Esophagus mucosa (tissue), 1 donor: ENCODE measurements at regions not wholly inside any gene's neighbourhood (a gene's known extent, or its start where the extent isn't known, plus 50 kb on each side); places are given as distances from the start of the nearest gene placed in this dataset.

Source experiments
- ATAC-seq: fragments of 200-7000 bp; cut with Tn5 transposase; one replicate; pipeline ENCODE4 v1.9.1; 2020
- donor health status: DM: yes; HTN: yes; CAD: no.

DNA sequence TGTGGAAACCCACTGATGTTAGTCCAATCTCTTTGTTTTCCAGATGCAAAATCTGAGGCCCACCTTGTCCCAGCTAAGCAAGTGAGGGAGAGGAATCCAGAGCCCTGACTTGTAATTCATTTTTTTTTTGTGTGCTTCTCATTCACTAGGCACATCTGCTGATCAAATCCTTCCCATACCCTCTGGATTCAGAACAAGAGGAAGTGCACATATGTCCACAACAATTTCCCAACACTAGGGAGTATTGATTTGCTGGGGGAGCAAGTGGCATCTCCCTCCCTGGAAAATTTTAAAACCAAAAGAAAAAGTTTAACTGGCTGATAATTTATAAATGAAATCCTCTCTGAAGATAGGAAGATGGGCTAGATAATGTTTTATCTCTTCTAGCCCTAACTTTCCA is 94.6 kb upstream of the RFC3 start:
- no peak for ATAC-seq

DNA sequence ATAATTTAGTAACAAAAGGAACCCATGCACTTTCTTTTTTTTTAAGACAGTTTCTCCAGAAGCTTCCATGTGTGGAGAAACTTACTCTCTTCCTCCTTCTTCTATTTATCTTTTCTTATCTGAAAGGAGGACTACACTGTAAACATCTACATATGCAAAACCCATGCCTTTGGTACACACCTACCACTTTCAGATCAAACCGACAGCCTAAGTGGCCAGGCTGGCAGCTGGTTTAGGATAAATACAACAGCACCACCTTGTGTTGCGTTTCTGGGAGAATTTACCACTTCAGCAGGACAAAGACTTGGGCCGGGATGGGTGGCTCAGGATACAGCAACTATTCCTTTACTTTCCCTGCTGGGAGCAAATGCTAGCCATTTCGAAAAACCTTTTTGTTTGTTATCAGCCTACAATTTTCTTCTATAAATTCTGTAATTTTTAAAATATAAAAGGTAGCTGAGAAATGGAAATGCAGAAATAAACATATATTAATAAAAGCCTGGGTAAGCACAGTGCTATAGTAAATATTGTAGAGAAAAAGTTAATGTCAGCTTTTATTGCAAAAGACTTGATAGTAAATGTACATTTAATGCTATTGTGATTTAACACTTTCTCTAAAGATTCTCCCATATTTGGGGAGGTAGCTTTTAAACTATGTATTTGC is 94.0 kb upstream of the RFC3 start:
- ATAC-seq: peak; percentile 89

DNA sequence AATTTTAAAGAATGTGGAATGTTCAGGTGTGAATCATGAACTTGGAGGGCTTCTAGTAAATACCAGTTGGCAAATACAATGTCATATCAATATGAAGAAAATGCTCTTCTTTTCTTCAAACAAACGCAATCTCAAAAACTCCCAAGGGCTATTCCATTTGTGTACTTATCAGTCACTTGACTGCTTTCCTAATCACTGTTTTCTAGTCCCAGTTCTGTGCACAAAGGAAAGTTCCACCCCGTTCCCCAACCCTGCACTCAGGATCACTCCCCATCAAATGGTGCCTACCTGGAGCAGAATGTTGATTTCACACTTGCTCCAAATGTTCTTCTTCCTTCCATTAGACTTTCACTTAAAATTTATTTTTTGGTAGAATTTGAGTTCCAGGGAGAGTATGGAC is 92.6 kb upstream of the RFC3 start:
- no peak for ATAC-seq

DNA sequence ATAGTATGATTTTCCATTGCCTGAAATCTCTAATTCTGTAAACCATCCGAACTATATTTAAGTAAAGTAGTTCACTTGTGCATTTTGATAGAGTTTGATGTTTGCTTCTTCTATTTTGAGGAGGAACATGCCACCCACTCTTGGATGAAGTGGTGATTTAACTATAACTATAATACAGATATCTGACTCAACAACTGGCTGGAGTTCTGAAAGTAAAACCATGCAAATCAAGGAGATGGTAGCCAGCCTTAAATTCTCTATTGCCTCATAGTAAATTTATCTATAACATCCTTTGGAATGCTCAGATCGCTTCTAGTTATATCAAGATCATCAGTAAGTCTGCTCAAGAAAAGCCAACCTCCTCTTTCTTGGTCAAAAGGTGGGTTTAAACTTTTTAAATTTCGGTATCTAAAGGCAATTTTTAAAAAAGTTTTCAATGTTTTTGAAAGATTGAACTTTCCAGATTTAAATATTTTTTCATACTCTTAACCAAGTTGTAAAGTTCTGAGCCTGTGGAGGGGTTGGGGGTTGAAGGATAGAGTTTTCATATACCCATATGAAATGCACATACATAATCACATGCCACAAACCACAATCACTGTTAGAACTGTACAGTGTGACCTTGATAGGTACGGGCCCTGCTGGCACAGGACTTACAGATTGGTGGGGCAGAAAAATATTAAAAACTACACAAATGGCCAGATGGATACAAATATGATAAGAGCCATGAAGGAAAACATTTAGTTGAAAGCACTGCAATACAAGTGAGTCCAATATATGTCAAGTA is 90.5 kb upstream of the RFC3 start:
- no peak for ATAC-seq

DNA sequence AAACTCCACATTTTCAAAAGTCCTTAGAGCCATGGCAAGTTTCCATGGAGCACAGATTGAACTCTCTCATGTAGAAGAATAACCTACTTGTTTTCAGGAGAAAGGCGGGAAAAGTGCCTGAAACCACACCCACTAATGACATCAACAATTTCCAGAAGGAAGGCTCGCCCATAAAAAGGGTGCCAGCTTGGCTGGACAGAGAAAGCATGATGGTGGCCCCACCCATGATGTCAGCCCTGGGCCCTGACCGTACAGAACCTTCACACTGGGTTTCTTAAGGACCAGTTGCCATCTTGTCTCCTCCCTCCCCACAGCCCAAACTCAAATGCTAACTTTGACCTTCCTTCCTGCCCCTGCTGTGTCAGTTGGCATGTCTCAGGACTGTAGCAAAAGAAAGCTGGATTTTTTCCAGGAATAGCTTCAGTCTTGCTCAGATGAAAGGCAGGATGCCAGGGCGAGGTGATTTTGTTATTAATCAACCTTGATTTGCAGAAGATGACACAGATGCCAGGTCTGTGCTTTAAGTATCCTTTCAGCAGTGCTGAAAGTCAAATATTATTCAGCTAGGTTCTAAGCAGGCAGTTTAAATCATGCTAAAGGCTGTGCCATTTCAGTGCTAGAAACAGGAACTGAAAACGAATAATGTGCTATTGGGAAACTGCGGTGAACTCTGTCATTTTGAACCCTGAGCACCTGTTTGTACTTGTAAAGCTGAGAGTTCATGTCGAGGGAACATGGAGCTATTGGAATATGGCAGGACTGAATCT is 89.5 kb upstream of the RFC3 start:
- ATAC-seq: peak; percentile 47

DNA sequence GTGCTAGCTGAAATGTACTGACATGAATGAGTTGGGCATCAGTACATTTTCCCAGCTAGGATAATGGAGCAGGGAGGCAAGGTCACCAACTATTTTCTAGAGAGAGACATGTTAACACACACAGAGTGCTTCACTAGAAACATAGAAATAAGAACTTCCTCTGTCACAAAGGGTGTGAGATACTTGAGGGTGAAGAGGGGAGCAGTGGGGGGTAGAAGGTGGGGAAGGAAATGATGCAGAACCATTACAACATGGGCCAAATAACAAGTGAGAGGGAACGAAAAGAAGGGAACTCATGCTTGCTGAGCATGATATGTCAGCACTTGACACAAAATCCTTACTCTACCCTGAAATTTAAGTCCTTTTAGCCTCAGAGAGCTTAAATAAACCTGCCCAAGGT is 87.8 kb upstream of the RFC3 start:
- no peak for ATAC-seq

DNA sequence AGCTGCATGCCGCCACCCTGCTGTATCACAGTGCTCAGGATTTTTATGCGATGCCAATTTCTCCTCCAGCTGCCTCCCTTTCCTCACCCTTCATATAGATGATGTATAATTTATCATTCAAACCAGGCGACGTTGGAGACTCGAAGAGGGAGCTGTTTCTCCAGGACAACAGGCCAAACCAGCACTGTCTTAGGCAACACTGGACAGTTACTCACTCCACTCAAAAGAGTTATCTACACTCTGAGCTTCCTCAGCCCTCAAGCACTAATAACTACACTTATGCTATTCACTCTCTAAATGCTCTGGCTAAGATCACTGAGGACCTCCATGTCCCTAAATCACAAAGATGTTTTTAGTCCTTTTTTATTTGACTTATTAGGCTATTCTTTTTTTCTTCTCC is 87.3 kb upstream of the RFC3 start:
- ATAC-seq: no peak

DNA sequence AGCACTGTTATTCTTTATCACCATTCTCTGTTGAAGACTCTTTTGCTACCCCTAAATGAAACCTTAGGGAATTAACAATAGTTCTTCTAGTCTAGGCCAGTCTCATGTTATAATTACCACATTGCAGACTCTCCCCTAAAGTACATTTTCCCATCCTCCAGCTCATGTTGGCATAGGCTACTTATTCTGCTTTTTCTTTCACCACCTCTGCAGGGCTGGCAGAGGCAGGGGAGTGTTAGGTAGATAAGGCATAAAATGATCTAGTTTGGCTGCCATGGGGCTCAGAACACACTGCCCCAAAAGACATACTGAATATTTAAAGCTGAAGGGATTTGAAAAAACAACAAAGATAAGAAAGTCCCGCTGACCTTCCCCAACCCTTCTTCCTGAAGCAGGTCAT is 82.7 kb upstream of the RFC3 start:
- ATAC-seq: no peak

DNA sequence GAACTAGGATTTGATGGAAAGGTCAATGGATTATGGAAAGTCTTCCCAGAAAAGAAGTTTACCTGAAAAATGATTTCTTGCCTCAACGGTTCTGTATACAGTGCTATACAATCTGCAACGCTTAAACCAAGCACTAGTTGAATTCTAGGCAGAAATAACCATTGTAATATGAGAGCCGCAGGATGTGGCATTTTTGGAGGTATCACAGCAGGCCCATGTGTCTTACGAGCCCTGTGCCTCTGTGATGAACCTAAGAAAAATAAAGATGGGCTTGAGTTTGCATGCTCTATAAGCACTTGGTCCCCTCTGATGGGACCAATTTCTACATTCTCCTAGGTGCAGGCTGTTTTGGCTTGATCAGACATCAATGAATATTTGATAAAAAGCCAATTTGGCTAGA is 78.7 kb upstream of the RFC3 start:
- ATAC-seq: no peak

DNA sequence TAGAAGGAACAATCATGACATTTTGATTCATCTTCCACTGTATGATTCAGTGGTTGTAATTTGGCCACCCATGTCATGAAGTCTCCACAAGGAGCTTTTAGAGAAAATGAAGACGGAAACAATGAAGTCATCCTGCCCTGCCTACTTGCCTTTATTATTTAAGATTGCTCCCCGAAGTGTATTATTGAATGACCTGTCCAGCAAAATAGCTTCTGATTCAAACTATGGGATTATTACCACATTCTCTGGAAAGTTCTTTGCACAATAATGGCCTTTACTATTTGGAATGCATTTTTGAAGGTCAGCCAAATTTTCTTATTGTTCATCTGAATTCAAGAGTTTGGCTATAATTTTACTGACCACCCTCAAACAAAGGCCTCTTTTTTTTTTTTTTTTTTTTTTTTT is 77.8 kb upstream of the RFC3 start:
- ATAC-seq: peak; percentile 29

DNA sequence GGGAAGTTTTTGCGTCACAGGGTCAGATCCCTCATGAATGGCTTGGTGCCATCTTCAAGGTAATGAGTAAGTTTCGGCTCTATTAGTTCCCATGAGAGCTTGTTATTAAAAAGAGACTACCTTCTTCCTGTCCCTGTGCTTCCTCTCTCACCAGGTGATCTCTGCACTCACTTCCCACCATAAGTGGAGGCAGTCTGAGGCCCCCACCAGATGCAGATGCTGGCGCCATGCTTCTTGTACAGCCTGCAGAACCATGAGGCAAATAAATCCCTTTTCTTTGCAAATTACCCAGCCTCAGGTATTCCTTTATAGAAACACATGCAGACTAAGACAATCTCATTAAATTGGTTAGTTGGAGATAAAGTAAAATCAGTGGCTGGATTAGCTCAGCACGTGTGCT is 75.6 kb upstream of the RFC3 start:
- ATAC-seq: no peak

DNA sequence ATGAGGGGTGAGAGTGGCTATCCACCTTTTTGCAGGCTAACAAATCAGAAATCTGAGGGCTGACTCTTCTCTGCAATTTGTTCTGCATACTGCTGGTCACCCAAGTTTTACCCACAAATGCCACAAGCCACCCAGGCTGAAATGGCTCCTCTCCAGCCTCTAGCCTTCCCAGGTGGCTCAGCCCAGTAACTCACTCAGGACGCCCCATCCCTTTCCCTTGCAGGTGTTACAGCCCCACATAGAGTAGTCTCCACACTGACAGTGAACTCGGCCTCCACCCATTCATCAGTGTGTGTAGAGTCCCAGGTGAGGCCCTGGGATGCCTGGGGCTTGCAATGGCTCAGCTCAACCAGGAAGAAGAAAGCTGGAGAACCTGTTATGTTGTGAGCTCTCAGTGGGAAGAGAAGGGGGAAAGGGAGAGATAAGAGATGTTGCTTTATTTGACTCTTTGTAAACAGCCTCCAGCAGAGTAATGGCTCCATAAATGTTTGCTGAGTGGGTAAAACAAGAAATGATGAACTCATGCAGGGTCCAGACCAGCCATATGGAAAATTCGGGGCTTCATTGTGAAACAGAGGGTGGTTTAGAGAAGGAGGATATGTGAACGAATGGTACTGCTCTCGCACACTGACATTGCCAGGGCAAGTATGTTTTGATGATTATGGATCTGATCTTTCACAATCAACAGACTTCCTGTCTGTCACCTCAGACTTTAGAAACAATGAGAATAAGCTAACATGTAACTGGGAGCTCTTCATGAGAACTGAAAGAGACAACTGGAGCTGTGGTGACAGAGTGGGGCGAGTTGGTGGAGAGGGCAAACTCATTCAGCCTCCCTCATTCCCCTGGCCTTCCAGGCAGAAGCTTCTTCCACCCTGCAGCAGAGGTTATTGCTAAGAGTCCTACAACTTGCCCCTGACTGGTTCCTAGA is 74.2 kb upstream of the RFC3 start:
- peak; percentile 52 for ATAC-seq

DNA sequence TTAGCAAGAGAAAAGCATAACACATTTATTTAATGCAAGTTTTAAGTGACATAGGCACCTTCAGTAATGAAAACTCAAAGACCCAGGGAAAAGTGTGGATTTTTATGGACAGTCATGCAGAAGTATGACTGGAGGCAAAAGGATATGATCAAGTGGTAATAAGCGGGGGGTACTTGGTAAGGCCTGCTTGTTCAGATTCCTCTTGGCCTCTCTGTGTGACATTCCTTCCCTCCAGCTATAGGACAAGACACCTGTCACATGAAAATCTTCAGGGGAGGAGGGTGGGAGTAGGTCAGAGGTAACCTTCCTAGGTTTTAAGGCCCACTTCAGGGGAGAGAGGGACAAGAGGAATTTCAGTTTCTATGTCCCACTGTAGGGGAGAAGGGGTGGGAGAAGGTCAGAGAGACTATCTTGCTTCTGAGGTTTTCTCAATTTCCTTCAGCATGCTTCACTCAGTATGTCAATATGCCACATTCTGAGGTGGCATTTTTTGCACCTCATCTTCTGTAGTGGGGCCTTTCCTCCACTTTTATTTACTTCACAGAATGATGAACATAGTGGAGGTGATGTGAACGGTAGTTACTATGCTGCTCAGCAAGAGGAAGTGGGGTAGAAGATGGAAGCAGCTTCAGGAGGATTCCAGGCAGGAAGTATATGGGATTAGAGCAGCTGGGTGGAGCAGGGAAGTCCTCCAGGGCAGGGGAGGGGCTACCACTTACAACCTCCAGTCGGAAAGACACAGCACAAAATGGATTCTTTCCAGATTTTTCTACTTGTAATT is 73.2 kb upstream of the RFC3 start:
- ATAC-seq: no peak

DNA sequence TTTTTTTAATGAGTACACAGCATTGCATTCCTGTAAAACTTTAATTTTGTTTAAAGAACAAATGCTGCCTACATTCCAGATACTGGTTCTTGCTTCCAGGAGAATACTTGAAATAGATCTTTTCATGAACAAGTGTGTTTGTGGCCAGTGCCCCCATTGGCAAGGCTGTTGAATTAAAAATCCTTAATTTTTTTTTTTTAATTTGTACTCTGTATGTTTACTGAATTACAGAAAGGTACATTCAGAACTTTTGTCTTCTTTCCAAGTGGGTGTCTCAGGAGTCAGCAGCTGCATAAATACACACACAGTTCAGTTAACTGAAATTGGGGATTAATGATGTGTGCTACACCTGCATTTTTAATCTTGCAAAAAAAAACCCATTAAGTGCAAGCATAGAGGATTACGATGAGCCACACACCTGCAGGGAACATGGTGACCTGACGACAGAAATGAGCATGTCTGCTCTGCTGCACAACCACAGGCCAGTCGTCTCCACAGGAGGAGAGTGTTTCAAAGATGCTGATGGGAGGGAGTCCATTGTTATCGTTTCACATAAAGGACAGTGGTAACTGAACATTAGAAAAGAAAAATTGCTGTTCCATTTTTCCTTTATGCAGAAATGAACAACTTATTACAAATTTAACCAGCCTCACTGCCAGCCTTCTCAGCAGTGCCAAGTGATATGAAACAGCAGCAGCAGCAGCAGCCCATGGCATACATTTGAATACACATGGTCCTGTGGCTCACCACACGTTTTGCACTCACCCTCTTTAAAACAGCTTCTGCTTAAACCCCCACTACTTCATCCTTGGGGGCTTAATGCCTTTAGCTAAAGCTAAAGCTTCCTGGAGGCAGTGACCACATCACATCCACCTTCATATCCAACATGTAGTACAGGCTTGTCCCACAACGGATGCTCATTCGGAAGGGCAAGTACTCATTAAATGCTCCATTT is 72.3 kb upstream of the RFC3 start:
- ATAC-seq: no peak

DNA sequence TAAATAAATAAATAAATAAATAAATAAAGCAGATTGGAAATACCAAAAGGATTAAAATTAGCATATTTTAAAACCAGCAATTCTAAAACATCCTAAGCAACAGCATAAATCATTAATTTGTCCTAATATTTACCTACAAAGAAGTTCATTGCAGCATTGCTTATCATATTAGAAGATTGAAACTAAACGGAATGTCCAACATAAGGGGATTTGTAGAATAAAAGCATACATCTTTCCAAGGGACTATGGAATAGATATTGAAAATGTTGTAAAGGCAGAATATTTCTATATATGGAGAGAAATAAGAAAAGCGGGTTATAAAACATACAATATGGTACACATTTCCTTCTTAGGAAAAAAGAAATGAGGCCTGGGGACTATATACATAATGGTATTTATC is 71.1 kb upstream of the RFC3 start:
- no peak for ATAC-seq

DNA sequence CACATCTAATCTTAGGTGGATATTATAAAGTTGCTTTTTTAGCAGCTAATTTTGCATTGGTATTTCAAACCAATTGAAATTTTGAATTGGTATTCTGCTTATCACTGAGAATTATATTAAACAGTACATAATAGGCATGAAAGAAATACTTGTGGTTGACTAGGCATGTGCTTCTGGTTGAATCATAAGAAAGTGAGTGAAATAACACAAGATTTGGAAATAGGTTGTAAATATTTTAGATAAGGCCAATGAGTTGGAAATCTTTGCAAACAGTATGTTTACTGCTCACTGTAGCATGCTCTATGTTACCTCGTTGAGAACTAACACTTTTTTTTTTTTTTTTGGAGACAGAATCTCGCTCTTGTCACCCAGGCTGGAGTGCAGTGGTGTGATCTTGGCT is 66.8 kb upstream of the RFC3 start:
- ATAC-seq: no peak

DNA sequence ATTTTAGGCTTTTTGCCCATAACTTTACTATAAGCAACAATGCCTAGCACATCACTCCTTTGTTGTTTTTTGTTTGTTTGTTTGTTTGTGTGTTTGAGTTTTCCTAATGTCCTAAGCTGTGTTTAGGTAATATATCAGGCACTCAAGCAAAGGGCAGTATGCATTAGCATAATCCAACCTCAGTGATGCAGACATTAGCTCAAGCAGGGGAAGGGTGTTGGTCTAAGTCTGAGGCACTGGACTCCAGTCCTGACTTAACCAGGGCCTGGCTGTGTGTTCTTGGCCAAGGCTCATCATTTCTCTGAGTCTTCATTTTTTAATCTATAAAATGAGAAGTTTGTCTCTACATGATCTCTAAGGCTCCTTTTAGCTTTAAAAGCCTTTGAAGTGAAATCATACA is 65.9 kb upstream of the RFC3 start:
- no peak for ATAC-seq

DNA sequence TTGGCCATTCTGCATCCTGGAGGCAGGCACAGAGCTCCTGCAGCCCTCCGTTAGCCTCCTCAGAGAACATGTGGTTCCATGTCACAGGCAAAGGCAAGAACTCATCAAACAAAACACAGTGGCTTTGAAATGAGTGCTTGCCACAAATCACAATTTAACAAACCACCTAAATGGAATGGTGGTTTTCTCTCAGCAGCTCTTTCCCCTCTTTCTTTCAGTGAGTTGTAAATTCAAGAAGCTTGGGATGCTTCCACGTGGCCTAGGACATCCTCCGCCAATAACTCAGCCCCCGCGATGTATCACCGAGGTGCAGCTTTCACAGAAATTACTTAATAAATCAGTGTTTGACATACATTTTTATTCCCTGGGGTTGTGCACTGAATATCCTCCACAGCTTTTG is 65.4 kb upstream of the RFC3 start:
- ATAC-seq: no peak

DNA sequence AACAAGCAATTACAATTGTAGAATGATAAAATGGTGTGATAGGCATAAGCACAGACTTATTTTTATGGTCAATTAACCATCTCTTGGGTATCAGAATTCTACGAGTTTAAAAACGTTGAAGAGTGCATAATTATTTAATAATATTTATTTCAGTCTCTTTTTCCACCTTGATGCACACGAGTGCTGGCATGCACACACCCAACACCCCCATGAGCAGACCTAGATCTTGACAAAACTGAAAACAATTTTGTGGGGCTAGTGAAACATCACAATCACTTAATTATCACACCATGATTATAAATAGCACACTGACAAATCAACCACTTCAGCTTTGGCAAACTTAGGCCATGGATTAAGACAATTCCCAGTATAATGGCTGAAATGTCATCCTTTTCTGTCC is 61.0 kb upstream of the RFC3 start:
- no peak for ATAC-seq

DNA sequence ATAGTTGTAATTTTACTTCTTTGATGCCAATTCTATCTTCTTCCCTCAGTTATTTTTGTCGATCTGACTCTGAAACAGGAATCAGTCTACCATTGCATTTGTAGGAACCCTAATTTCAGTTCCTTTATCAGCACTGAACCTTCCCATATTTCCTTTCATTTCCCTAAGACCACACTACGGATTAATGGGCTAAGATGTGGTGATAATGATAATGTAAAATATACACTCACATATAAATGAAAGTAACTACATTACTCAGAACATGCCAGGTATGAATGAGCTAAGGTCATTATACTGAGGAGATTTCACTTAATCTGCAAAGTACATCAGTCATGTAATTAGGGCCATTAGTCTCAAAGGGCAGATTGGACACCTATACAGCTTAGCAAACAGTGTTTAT is 60.2 kb upstream of the RFC3 start:
- ATAC-seq: no peak

DNA sequence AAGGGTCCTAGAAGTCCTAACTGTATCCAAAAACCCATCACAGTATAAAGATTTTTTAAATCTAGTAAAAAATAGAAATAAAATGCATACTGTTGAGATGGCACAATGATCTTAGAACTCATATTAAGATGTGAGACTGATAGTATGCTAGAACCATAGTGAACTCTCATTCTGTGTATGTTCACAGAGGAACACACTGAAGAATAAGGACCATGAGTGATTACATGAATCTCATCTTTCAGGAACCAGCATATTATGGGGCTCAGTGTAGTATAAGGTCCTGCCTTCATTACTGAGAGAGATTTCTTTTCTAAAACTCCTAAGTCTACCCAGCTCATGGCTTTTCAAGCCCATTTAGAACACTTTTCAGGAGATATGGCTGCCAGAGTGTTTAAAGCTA is 59.8 kb upstream of the RFC3 start:
- no peak for ATAC-seq
